H9 (cell line): ENCODE measurements at regions not wholly inside any gene's neighbourhood (a gene's known extent, or its start where the extent isn't known, plus 50 kb on each side); places are given as distances from the start of the nearest gene placed in this dataset.

Source experiments
- DNase-seq: peaks from one replicate; pipeline ENCODE4 v3.0.0-alpha.2; 2017
- H2AFZ ChIP-seq: one replicate; pipeline ENCODE4 v1.6.1; 2013; ENCODE audit warnings: mild to moderate bottlenecking, low read length, control low read depth, moderate library complexity
- H2AK5ac ChIP-seq: 2 replicates; pipeline ENCODE4 v1.6.1; 2013; ENCODE audit warnings: low read length, control low read depth, mixed read lengths; ENCODE audit not compliant: insufficient read length
- H2BK120ac ChIP-seq: one replicate; pipeline ENCODE4 v1.6.1; 2013; ENCODE audit warnings: low read depth, mild to moderate bottlenecking, low read length, control low read depth, inconsistent platforms; ENCODE audit not compliant: poor library complexity, severe bottlenecking
- H2BK12ac ChIP-seq: 2 replicates; pipeline ENCODE4 v1.6.1; 2013; ENCODE audit warnings: low read length, control low read depth, mixed read lengths, low read depth; ENCODE audit not compliant: insufficient read length
- H2BK15ac ChIP-seq: 2 replicates; pipeline ENCODE4 v1.6.1; 2013; ENCODE audit warnings: low read depth, low read length, control low read depth
- H2BK20ac ChIP-seq: one replicate; pipeline ENCODE4 v1.6.1; 2013; ENCODE audit warnings: low read depth, mild to moderate bottlenecking, low read length, control low read depth, inconsistent platforms; ENCODE audit not compliant: poor library complexity, severe bottlenecking
- H2BK5ac ChIP-seq: 2 replicates; pipeline ENCODE4 v1.6.1; 2013; ENCODE audit warnings: low read length, control low read depth, mixed read lengths; ENCODE audit not compliant: insufficient read length
- H3K14ac ChIP-seq: 2 replicates; pipeline ENCODE4 v1.6.1; 2013; ENCODE audit warnings: low read length, control low read depth; ENCODE audit not compliant: insufficient read depth
- H3K18ac ChIP-seq: 2 replicates; pipeline ENCODE4 v1.6.1; 2013; ENCODE audit warnings: low read depth, mild to moderate bottlenecking, mixed read lengths, low read length, control low read depth; ENCODE audit not compliant: insufficient read length
- H3K23ac ChIP-seq: 2 replicates; pipeline ENCODE4 v1.6.1; 2013; ENCODE audit warnings: low read length, control low read depth, mixed read lengths, low read depth; ENCODE audit not compliant: insufficient read length
- H3K23me2 ChIP-seq: 2 replicates; pipeline ENCODE4 v1.6.1; 2013; ENCODE audit warnings: low read depth, mild to moderate bottlenecking, mixed read lengths, low read length, control low read depth; ENCODE audit not compliant: insufficient read length, poor library complexity, severe bottlenecking
- H3K27ac ChIP-seq: 2 replicates; pipeline ENCODE4 v1.5.1; 2013; ENCODE audit warnings: low read length, control low read depth, mixed read lengths, low read depth; ENCODE audit not compliant: insufficient read length
- H3K27me3 ChIP-seq: 2 replicates; pipeline ENCODE4 v1.6.1; 2013; ENCODE audit warnings: low read length, control low read depth, inconsistent platforms; ENCODE audit not compliant: insufficient read depth
- H3K4ac ChIP-seq: 2 replicates; pipeline ENCODE4 v1.6.1; 2013; ENCODE audit warnings: low read depth, mild to moderate bottlenecking, control low read depth, inconsistent platforms, low read length, moderate library complexity
- H3K4me1 ChIP-seq: 2 replicates; pipeline ENCODE4 v1.6.1; 2013; ENCODE audit warnings: low read length, control low read depth, inconsistent platforms; ENCODE audit not compliant: insufficient read depth
- H3K4me2 ChIP-seq: 2 replicates; pipeline ENCODE4 v1.6.1; 2013; ENCODE audit warnings: low read length, control low read depth, mixed read lengths; ENCODE audit not compliant: insufficient read length, insufficient read depth
- H3K56ac ChIP-seq: 2 replicates; pipeline ENCODE4 v1.6.1; 2013; ENCODE audit warnings: low read depth, mild to moderate bottlenecking, mixed read lengths, low read length, control low read depth; ENCODE audit not compliant: insufficient read length
- H3K79me1 ChIP-seq: 2 replicates; pipeline ENCODE4 v1.6.1; 2013; ENCODE audit warnings: low read depth, mild to moderate bottlenecking, moderate library complexity, low read length, control low read depth, inconsistent platforms; ENCODE audit not compliant: insufficient read depth, poor library complexity, severe bottlenecking
- H3K79me2 ChIP-seq: 2 replicates; pipeline ENCODE4 v1.6.1; 2013; ENCODE audit warnings: low read length, control low read depth, inconsistent platforms; ENCODE audit not compliant: insufficient read depth
- H3K9ac ChIP-seq: 2 replicates; pipeline ENCODE4 v1.6.1; 2013; ENCODE audit warnings: low read length, control low read depth, mixed read lengths; ENCODE audit not compliant: insufficient read length; ENCODE audit errors: extremely low read depth
- H3K9me3 ChIP-seq: one replicate; pipeline ENCODE4 v1.6.1; 2013; ENCODE audit warnings: low read depth, low read length, inconsistent platforms; ENCODE audit not compliant: control insufficient read depth
- H3T11ph ChIP-seq: one replicate; pipeline ENCODE4 v1.6.1; 2013; ENCODE audit warnings: mild to moderate bottlenecking, low read length, control low read depth, inconsistent platforms
- H4K20me1 ChIP-seq: one replicate; pipeline ENCODE4 v1.6.1; 2013; ENCODE audit not compliant: control insufficient read depth, insufficient read length, insufficient read depth
- H4K5ac ChIP-seq: 2 replicates; pipeline ENCODE4 v1.6.1; 2013; ENCODE audit warnings: low read depth, mild to moderate bottlenecking, mixed read lengths, low read length, control low read depth; ENCODE audit not compliant: insufficient read length
- H4K8ac ChIP-seq: replicated peaks from 2 replicates; pipeline ENCODE4 v1.6.1; 2013; ENCODE audit warnings: low read length, control low read depth, mixed read lengths, low read depth; ENCODE audit not compliant: insufficient read length
- H4K91ac ChIP-seq: 2 replicates; pipeline ENCODE4 v1.6.1; 2013; ENCODE audit warnings: low read depth, mild to moderate bottlenecking, moderate library complexity, mixed read lengths, low read length, control low read depth; ENCODE audit not compliant: insufficient read length
- H3K27ac Mint-ChIP-seq, 3 experiments: 2 replicates in 2 of 3; 3 replicates in 1 of 3; pipeline ENCODE4 v1.8.0; 2020 to 2021; ENCODE audit warnings: mixed read lengths in 3 of 3, mild to moderate bottlenecking in 1 of 3, moderate library complexity in 1 of 3
- H3K27me3 Mint-ChIP-seq: 2 replicates; pipeline ENCODE4 v1.8.0; 2021; ENCODE audit warnings: low read depth, mild to moderate bottlenecking, moderate library complexity, mixed read lengths
- H3K36me3 Mint-ChIP-seq, 3 experiments: 2 replicates in 2 of 3; 3 replicates in 1 of 3; pipeline ENCODE4 v1.8.0; 2020 to 2021; ENCODE audit warnings: low read depth in 3 of 3, mixed read lengths in 3 of 3; ENCODE audit not compliant: insufficient read depth in 1 of 3
- H3K4me1 Mint-ChIP-seq, 2 experiments: 2 replicates each; pipeline ENCODE4 v1.8.0; 2020; ENCODE audit warnings: mixed read lengths in 2 of 2
- H3K4me3 Mint-ChIP-seq, 2 experiments: 2 replicates in 1 of 2; 3 replicates in 1 of 2; pipeline ENCODE4 v1.8.0; 2020 to 2021; ENCODE audit warnings: mild to moderate bottlenecking in 2 of 2, mixed read lengths in 2 of 2, moderate library complexity in 1 of 2
- H3K9me3 Mint-ChIP-seq, 2 experiments: 2 replicates in 1 of 2; 3 replicates in 1 of 2; pipeline ENCODE4 v1.8.0; 2020; ENCODE audit warnings: mild to moderate bottlenecking in 2 of 2, mixed read lengths in 2 of 2, moderate library complexity in 1 of 2
- CTCF ChIP-seq: fragments of 200-600 bp; sonication (generic); conservative IDR thresholded peaks from 3 replicates; pipeline ENCODE4 v1.8.0; 2021; ENCODE audit warnings: antibody characterized with exemption, mild to moderate bottlenecking

DNA sequence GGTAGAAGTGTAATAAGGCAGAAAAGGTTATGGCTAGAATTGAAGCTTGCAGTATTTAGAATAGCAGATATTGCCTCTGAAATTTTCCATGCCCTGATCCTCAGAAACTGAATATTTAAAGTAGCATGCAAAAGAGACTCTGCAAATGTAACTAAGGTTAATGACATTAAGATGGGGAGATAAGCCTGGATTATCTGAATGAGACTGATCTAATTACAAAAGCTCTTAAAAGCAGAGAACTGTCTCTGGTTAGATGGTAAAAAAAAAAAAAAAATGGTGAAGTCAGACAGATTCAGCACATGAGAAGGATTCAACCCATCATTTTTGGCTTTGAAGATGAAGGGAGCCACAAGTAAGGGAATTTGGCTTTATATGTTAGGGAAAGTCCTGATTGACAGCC, 503.7 kb upstream of the IRAK1BP1 start:
- H3T11ph ChIP-seq = no peak overlapping the region
- H3K14ac ChIP-seq = no peak overlapping the region
- H3K79me2 ChIP-seq = no peaks in the 10 kb centered on the region
- H3K27me3 ChIP-seq = no peaks in the 10 kb centered on the region
- Mint-ChIP-seq H3K9me3 (peaks cover 1% of the 10 kb centered on the region in 2 experiments; a peak in 2 of 5 replicates), H3K4me3 (no peak overlapping the region), H3K27me3 (no peaks in the 10 kb centered on the region), H3K4me1 (no peaks in the 10 kb centered on the region), H3K27ac (no peak overlapping the region), H3K36me3 (0 out of 7 replicates have a peak, but pooled peaks cover 0 to under 1% (median 0%) of the 10 kb centered on the region in 3 experiments)
- no peak overlapping the region for H3K56ac ChIP-seq
- H2BK20ac ChIP-seq = no peak overlapping the region
- no peak overlapping the region for H2BK12ac ChIP-seq
- H3K18ac ChIP-seq = no peak overlapping the region
- no peaks in the 10 kb centered on the region for H4K20me1 ChIP-seq
- H4K91ac ChIP-seq = no peak overlapping the region
- no peak overlapping the region for H3K4ac ChIP-seq
- no peak overlapping the region for H2BK15ac ChIP-seq
- TF ChIP-seq CTCF = no peak
- no peak overlapping the region for H3K9ac ChIP-seq
- no peak overlapping the region for H2AK5ac ChIP-seq
- H3K4me1 ChIP-seq = no peaks in the 10 kb centered on the region
- H2BK120ac ChIP-seq = no peak overlapping the region
- no peak overlapping the region for H4K8ac ChIP-seq
- DNase-seq = no peak
- no peak overlapping the region for H3K23ac ChIP-seq
- H3K9me3 ChIP-seq = no peaks in the 10 kb centered on the region
- no peak overlapping the region for H3K4me2 ChIP-seq
- H3K23me2 ChIP-seq = no peaks in the 10 kb centered on the region
- no peak overlapping the region for H4K5ac ChIP-seq
- no peak overlapping the region for H2AFZ ChIP-seq
- no peaks in the 10 kb centered on the region for H3K79me1 ChIP-seq
- no peak overlapping the region for H3K27ac ChIP-seq
- H2BK5ac ChIP-seq = no peak overlapping the region
